ENCODE measurements at regions not wholly inside any gene's neighbourhood (a gene's known extent, or its start where the extent isn't known, plus 50 kb on each side); places are given as distances from the start of the nearest gene placed in this dataset.

- no peak overlapping the region for H3K27ac ChIP-seq
- H3K36me3 ChIP-seq: no peaks in the 10 kb centered on the region
- H3K9me3 ChIP-seq (ENCODE audit: low read depth): no peaks in the 10 kb centered on the region
- DNase-seq (ENCODE audit: low read depth in 1 of 2, low spot score in 1 of 2): no peak
- no peak overlapping the region for H3K4me3 ChIP-seq
- no peak for TF ChIP-seq CTCF (IDR thresholded peaks at IDR 0.05; ENCODE audit: low read depth, low read length)
- H3K27me3 ChIP-seq: no peaks in the 10 kb centered on the region
- H3K4me1 ChIP-seq (ENCODE audit: low read depth): no peaks in the 10 kb centered on the region
Measured at GRCh38 chr10:132486539-132487121, 51.0 kb upstream of the INPP5A start.

GRCh38 chr10:132487241-132488135 lies 50.1 kb upstream of the INPP5A start:
- DNase-seq (ENCODE audit: low read depth in 1 of 2, low spot score in 1 of 2): no peak
- no peak for TF ChIP-seq CTCF (IDR thresholded peaks at IDR 0.05; ENCODE audit: low read depth, low read length)
- Histone ChIP-seq H3K27ac (no peak overlapping the region), H3K4me1 (ENCODE audit: low read depth) (no peaks in the 10 kb centered on the region), H3K4me3 (no peak overlapping the region), H3K9me3 (ENCODE audit: low read depth) (no peaks in the 10 kb centered on the region), H3K36me3 (no peaks in the 10 kb centered on the region), H3K27me3 (no peaks in the 10 kb centered on the region)

All from cardiac muscle cell (in vitro differentiated cells and primary cell).